GM23338 (cell line): ENCODE measurements at regions not wholly inside any gene's neighbourhood (a gene's known extent, or its start where the extent isn't known, plus 50 kb on each side); places are given as distances from the start of the nearest gene placed in this dataset.

Source experiments
- ATAC-seq: fragments of 200-7000 bp; cut with Tn5 transposase; 3 replicates; pipeline ENCODE4 v1.9.1; 2020
- DNase-seq: peaks from one replicate; pipeline ENCODE4 v3.0.0-alpha.2; 2015; ENCODE audit warnings: low spot score
- H2AFZ ChIP-seq: fragments of 200-600 bp; sonication (generic); 2 replicates; pipeline ENCODE4 v1.8.0; 2016; ENCODE audit warnings: antibody characterized with exemption, mild to moderate bottlenecking, moderate library complexity
- H3F3A ChIP-seq: fragments of 200-600 bp; sonication (generic); replicated peaks from 2 replicates; pipeline ENCODE4 v1.8.0; 2017; ENCODE audit warnings: antibody characterized with exemption, mixed run types, low read depth
- H3K27ac ChIP-seq: fragments of 200-600 bp; sonication (generic); 2 replicates; pipeline ENCODE4 v1.6.1; 2016; ENCODE audit warnings: low read depth
- H3K27me3 ChIP-seq: fragments of 200-600 bp; sonication (generic); 2 replicates; pipeline ENCODE4 v1.8.0; 2016; ENCODE audit warnings: mild to moderate bottlenecking, mixed run types, moderate library complexity; ENCODE audit not compliant: insufficient read depth
- H3K36me3 ChIP-seq: fragments of 200-600 bp; sonication (generic); 2 replicates; pipeline ENCODE4 v1.8.0; 2016; ENCODE audit warnings: mild to moderate bottlenecking; ENCODE audit not compliant: insufficient read depth
- H3K4me1 ChIP-seq: fragments of 200-600 bp; sonication (generic); 2 replicates; pipeline ENCODE4 v1.8.0; 2016; ENCODE audit warnings: mild to moderate bottlenecking, moderate library complexity; ENCODE audit not compliant: insufficient read depth
- H3K4me2 ChIP-seq: fragments of 200-600 bp; sonication (generic); 2 replicates; pipeline ENCODE4 v1.7.1; 2017; ENCODE audit warnings: mixed run types
- H3K4me3 ChIP-seq: fragments of 200-600 bp; sonication (generic); 2 replicates; pipeline ENCODE4 v1.6.1; 2016; ENCODE audit warnings: mixed run types
- H3K79me2 ChIP-seq: fragments of 200-600 bp; sonication (generic); replicated peaks from 2 replicates; pipeline ENCODE4 v1.8.0; 2017; ENCODE audit warnings: mild to moderate bottlenecking; ENCODE audit not compliant: insufficient read depth
- H3K9me2 ChIP-seq: fragments of 200-600 bp; sonication (generic); 2 replicates; pipeline ENCODE4 v1.8.0; 2017; ENCODE audit not compliant: insufficient read depth
- H4K20me1 ChIP-seq: fragments of 200-600 bp; sonication (generic); replicated peaks from 2 replicates; pipeline ENCODE4 v1.8.0; 2017; ENCODE audit warnings: mild to moderate bottlenecking; ENCODE audit not compliant: insufficient read depth
- H3K27ac Mint-ChIP-seq: 2 replicates; pipeline ENCODE4 v1.8.0; 2020; ENCODE audit warnings: inconsistent platforms, mild to moderate bottlenecking, moderate library complexity, mixed read lengths
- H3K27me3 Mint-ChIP-seq: 3 replicates; pipeline ENCODE4 v1.8.0; 2022; ENCODE audit warnings: low read depth, mild to moderate bottlenecking, moderate library complexity, mixed read lengths, inconsistent platforms; ENCODE audit not compliant: insufficient read depth, poor library complexity
- H3K36me3 Mint-ChIP-seq: 3 replicates; pipeline ENCODE4 v1.8.0; 2021; ENCODE audit warnings: low read depth, mild to moderate bottlenecking, inconsistent platforms, moderate library complexity, mixed read lengths
- H3K4me1 Mint-ChIP-seq: 3 replicates; pipeline ENCODE4 v1.8.0; 2020; ENCODE audit warnings: mild to moderate bottlenecking, inconsistent platforms, mixed read lengths
- H3K4me3 Mint-ChIP-seq: 3 replicates; pipeline ENCODE4 v1.8.0; 2021; ENCODE audit warnings: moderate library complexity, mild to moderate bottlenecking, inconsistent platforms, mixed read lengths
- H3K9me3 Mint-ChIP-seq: 3 replicates; pipeline ENCODE4 v1.8.0; 2020; ENCODE audit warnings: moderate library complexity, mild to moderate bottlenecking, inconsistent platforms, mixed read lengths
- CREB1 ChIP-seq: fragments of 250-450 bp; sonication (Bioruptor Pico); IDR thresholded peaks from 2 replicates; pipeline ENCODE4 v1.5.0; 2020; ENCODE audit warnings: low read depth, mild to moderate bottlenecking, moderate library complexity
- EZH2 ChIP-seq: fragments of 200-600 bp; sonication (generic); IDR thresholded peaks from one replicate; pipeline ENCODE4 v1.8.0; 2017; ENCODE audit warnings: antibody characterized with exemption, mild to moderate bottlenecking, low read depth; ENCODE audit not compliant: unreplicated experiment
- POLR2AphosphoS5 ChIP-seq: IDR thresholded peaks from 2 replicates; pipeline ENCODE4 v1.6.1; 2016; ENCODE audit warnings: antibody characterized with exemption, low read depth
- ZNF114 ChIP-seq: fragments of 250-450 bp; sonication (Bioruptor Pico); IDR thresholded peaks from 2 replicates; pipeline ENCODE4 v1.5.0; 2020; ENCODE audit warnings: mild to moderate bottlenecking, moderate library complexity
- ZNF331 ChIP-seq: fragments of 250-450 bp; sonication (Bioruptor Pico); IDR thresholded peaks from 2 replicates; pipeline ENCODE4 v1.5.0; 2020; ENCODE audit warnings: low read depth, mild to moderate bottlenecking, moderate library complexity
- TF ChIP-seq, protein P1 (sequence below): fragments of 250-450 bp; sonication (Bioruptor Pico); IDR thresholded peaks from 2 replicates; pipeline ENCODE4 v1.5.0; 2020; ENCODE audit warnings: mild to moderate bottlenecking, moderate library complexity
- TF ChIP-seq, protein P2 (sequence below), 2 experiments: fragments of 200-600 bp in 1 of 2; sonication (generic) in 1 of 2; conservative IDR thresholded peaks; 2 replicates each; pipeline versions ENCODE4 v1.5.1 to v1.6.1; 2016 to 2017; ENCODE audit warnings: antibody characterized with exemption in 2 of 2, low read depth in 2 of 2, mild to moderate bottlenecking in 2 of 2, moderate library complexity in 1 of 2
- TF ChIP-seq, protein P3 (sequence below): IDR thresholded peaks from 2 replicates; pipeline ENCODE4 v1.6.1; 2016; ENCODE audit warnings: antibody characterized with exemption
- TF ChIP-seq, protein P4 (sequence below): IDR thresholded peaks from one replicate; pipeline ENCODE4 v1.6.1; 2018; ENCODE audit warnings: antibody characterized with exemption; ENCODE audit not compliant: unreplicated experiment

DNA sequence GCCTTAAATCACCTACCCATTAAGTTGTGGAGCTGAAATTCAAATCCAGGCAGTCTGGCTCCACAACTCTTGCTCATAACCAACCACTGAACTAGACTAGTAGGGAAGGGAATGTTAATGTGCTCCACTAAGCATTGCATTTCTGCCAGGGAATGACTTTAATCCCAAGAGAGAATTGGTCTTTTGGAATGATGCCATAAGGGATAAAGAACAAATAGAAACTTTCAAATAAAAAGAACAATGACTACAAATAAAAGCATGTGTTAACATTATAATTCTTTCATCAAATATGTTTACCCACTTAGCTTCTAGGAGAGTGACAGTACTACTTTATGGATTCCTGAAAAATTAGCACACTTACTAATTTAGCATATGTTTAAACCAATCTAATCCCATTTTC is 905.9 kb downstream of the CENPC start:
- Histone ChIP-seq H3K79me2 (no peaks in the 10 kb centered on the region), H4K20me1 (no peaks in the 10 kb centered on the region), H3K27me3 (no peaks in the 10 kb centered on the region), H3K4me3 (no peak overlapping the region), H3K9me2 (no peaks in the 10 kb centered on the region), H3K4me1 (no peaks in the 10 kb centered on the region), H3K27ac (no peak overlapping the region), H3K4me2 (no peak overlapping the region), H3K36me3 (no peaks in the 10 kb centered on the region), H3F3A (no peaks in the 10 kb centered on the region), H2AFZ (no peak overlapping the region)
- Mint-ChIP-seq H3K36me3 (no peaks in the 10 kb centered on the region), H3K4me1 (peaks cover 16% of the 10 kb centered on the region; the same call in 2 of the 3 replicates), H3K27me3 (no peaks in the 10 kb centered on the region), H3K9me3 (no peaks in the 10 kb centered on the region), H3K27ac (no peak overlapping the region), H3K4me3 (no peak overlapping the region)
- ATAC-seq (no peak), DNase-seq (no peak)
- TF ChIP-seq EZH2 (no peak), POLR2AphosphoS5 (no peak), CREB1 (CRISPR knock-in tag) (no peak), ZNF331 (no peak), ZNF114 (CRISPR knock-in tag) (no peak)
- TF ChIP-seq, protein P1, sequence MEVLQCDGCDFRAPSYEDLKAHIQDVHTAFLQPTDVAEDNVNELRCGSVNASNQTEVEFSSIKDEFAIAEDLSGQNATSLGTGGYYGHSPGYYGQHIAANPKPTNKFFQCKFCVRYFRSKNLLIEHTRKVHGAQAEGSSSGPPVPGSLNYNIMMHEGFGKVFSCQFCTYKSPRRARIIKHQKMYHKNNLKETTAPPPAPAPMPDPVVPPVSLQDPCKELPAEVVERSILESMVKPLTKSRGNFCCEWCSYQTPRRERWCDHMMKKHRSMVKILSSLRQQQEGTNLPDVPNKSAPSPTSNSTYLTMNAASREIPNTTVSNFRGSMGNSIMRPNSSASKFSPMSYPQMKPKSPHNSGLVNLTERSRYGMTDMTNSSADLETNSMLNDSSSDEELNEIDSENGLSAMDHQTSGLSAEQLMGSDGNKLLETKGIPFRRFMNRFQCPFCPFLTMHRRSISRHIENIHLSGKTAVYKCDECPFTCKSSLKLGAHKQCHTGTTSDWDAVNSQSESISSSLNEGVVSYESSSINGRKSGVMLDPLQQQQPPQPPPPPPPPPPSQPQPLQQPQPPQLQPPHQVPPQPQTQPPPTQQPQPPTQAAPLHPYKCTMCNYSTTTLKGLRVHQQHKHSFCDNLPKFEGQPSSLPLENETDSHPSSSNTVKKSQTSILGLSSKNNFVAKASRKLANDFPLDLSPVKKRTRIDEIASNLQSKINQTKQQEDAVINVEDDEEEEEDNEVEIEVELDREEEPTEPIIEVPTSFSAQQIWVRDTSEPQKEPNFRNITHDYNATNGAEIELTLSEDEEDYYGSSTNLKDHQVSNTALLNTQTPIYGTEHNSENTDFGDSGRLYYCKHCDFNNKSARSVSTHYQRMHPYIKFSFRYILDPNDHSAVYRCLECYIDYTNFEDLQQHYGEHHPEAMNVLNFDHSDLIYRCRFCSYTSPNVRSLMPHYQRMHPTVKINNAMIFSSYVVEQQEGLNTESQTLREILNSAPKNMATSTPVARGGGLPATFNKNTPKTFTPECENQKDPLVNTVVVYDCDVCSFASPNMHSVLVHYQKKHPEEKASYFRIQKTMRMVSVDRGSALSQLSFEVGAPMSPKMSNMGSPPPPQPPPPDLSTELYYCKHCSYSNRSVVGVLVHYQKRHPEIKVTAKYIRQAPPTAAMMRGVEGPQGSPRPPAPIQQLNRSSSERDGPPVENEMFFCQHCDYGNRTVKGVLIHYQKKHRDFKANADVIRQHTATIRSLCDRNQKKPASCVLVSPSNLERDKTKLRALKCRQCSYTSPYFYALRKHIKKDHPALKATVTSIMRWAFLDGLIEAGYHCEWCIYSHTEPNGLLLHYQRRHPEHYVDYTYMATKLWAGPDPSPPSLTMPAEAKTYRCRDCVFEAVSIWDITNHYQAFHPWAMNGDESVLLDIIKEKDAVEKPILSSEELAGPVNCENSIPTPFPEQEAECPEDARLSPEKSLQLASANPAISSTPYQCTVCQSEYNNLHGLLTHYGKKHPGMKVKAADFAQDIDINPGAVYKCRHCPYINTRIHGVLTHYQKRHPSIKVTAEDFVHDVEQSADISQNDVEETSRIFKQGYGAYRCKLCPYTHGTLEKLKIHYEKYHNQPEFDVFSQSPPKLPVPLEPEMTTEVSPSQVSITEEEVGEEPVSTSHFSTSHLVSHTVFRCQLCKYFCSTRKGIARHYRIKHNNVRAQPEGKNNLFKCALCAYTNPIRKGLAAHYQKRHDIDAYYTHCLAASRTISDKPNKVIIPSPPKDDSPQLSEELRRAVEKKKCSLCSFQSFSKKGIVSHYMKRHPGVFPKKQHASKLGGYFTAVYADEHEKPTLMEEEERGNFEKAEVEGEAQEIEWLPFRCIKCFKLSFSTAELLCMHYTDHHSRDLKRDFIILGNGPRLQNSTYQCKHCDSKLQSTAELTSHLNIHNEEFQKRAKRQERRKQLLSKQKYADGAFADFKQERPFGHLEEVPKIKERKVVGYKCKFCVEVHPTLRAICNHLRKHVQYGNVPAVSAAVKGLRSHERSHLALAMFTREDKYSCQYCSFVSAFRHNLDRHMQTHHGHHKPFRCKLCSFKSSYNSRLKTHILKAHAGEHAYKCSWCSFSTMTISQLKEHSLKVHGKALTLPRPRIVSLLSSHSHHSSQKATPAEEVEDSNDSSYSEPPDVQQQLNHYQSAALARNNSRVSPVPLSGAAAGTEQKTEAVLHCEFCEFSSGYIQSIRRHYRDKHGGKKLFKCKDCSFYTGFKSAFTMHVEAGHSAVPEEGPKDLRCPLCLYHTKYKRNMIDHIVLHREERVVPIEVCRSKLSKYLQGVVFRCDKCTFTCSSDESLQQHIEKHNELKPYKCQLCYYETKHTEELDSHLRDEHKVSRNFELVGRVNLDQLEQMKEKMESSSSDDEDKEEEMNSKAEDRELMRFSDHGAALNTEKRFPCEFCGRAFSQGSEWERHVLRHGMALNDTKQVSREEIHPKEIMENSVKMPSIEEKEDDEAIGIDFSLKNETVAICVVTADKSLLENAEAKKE = no peak
- TF ChIP-seq, protein P2, sequence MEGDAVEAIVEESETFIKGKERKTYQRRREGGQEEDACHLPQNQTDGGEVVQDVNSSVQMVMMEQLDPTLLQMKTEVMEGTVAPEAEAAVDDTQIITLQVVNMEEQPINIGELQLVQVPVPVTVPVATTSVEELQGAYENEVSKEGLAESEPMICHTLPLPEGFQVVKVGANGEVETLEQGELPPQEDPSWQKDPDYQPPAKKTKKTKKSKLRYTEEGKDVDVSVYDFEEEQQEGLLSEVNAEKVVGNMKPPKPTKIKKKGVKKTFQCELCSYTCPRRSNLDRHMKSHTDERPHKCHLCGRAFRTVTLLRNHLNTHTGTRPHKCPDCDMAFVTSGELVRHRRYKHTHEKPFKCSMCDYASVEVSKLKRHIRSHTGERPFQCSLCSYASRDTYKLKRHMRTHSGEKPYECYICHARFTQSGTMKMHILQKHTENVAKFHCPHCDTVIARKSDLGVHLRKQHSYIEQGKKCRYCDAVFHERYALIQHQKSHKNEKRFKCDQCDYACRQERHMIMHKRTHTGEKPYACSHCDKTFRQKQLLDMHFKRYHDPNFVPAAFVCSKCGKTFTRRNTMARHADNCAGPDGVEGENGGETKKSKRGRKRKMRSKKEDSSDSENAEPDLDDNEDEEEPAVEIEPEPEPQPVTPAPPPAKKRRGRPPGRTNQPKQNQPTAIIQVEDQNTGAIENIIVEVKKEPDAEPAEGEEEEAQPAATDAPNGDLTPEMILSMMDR (conservative IDR thresholded peaks at IDR 0.05; ENCODE audit: low read depth in 2 of 2) = no peak
- TF ChIP-seq, protein P3, sequence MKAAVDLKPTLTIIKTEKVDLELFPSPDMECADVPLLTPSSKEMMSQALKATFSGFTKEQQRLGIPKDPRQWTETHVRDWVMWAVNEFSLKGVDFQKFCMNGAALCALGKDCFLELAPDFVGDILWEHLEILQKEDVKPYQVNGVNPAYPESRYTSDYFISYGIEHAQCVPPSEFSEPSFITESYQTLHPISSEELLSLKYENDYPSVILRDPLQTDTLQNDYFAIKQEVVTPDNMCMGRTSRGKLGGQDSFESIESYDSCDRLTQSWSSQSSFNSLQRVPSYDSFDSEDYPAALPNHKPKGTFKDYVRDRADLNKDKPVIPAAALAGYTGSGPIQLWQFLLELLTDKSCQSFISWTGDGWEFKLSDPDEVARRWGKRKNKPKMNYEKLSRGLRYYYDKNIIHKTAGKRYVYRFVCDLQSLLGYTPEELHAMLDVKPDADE = no peak
- TF ChIP-seq, protein P4, sequence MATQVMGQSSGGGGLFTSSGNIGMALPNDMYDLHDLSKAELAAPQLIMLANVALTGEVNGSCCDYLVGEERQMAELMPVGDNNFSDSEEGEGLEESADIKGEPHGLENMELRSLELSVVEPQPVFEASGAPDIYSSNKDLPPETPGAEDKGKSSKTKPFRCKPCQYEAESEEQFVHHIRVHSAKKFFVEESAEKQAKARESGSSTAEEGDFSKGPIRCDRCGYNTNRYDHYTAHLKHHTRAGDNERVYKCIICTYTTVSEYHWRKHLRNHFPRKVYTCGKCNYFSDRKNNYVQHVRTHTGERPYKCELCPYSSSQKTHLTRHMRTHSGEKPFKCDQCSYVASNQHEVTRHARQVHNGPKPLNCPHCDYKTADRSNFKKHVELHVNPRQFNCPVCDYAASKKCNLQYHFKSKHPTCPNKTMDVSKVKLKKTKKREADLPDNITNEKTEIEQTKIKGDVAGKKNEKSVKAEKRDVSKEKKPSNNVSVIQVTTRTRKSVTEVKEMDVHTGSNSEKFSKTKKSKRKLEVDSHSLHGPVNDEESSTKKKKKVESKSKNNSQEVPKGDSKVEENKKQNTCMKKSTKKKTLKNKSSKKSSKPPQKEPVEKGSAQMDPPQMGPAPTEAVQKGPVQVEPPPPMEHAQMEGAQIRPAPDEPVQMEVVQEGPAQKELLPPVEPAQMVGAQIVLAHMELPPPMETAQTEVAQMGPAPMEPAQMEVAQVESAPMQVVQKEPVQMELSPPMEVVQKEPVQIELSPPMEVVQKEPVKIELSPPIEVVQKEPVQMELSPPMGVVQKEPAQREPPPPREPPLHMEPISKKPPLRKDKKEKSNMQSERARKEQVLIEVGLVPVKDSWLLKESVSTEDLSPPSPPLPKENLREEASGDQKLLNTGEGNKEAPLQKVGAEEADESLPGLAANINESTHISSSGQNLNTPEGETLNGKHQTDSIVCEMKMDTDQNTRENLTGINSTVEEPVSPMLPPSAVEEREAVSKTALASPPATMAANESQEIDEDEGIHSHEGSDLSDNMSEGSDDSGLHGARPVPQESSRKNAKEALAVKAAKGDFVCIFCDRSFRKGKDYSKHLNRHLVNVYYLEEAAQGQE = no peak
